ENCODE measurements at regions not wholly inside any gene's neighbourhood (a gene's known extent, or its start where the extent isn't known, plus 50 kb on each side); places are given as distances from the start of the nearest gene placed in this dataset.

GRCh38 chr4:77493120-77493752 is 112.4 kb upstream of the CXCL13 start:
- ATAC-seq (ENCODE audit: insufficient read depth, low FRiP score) (no peak), DNase-seq (no peak)
- peaks cover 0 to 4% (median 0%) of the 10 kb centered on the region in 4 donors for H3K9me3 ChIP-seq (ENCODE audit: control insufficient read depth in 4 of 4, insufficient read depth in 3 of 4, low read length in 3 of 4)
- H3K36me3 ChIP-seq (ENCODE audit: control insufficient read depth in 4 of 4, insufficient read depth in 4 of 4, low read length in 4 of 4) = no peaks in the 10 kb centered on the region
- 50 to 69% methylated on average over 1 of the region's 1 CpG for WGBS, 2 donors
- no peaks in the 10 kb centered on the region for H3K4me1 ChIP-seq (ENCODE audit: control insufficient read depth in 5 of 5, insufficient read depth in 5 of 5, low read length in 5 of 5)
- H3K27ac ChIP-seq (ENCODE audit: low read depth in 1 of 2, low read length in 1 of 2) = no peak overlapping the region
- no peak overlapping the region for H3K4me3 ChIP-seq
- H3K27me3 ChIP-seq (ENCODE audit: control insufficient read depth in 3 of 3, insufficient read depth in 3 of 3, low read length in 2 of 3) = no peaks in the 10 kb centered on the region
- TF ChIP-seq CTCF (IDR thresholded peaks at IDR 0.05; ENCODE audit: control extremely low read depth, extremely low read depth) = no peak
- H3K9ac ChIP-seq (ENCODE audit: insufficient read depth in 1 of 2, low read length in 2 of 2) = no peak overlapping the region

GRCh38 chr4:77493829-77494551 is 111.6 kb upstream of the CXCL13 start:
- no peak overlapping the region for H3K9ac ChIP-seq (ENCODE audit: insufficient read depth in 1 of 2, low read length in 2 of 2)
- no peak for TF ChIP-seq CTCF (IDR thresholded peaks at IDR 0.05; ENCODE audit: control extremely low read depth, extremely low read depth)
- no peaks in the 10 kb centered on the region for H3K27me3 ChIP-seq (ENCODE audit: control insufficient read depth in 3 of 3, insufficient read depth in 3 of 3, low read length in 2 of 3)
- no peaks in the 10 kb centered on the region for H3K36me3 ChIP-seq (ENCODE audit: control insufficient read depth in 4 of 4, insufficient read depth in 4 of 4, low read length in 4 of 4)
- no peak for DNase-seq
- H3K27ac ChIP-seq (ENCODE audit: low read depth in 1 of 2, low read length in 1 of 2) = no peak overlapping the region
- H3K4me1 ChIP-seq (ENCODE audit: control insufficient read depth in 5 of 5, insufficient read depth in 5 of 5, low read length in 5 of 5) = no peaks in the 10 kb centered on the region
- no peak overlapping the region for H3K4me3 ChIP-seq
- 74 to 76% methylated on average over 2 of the region's 2 CpGs for WGBS, 2 donors
- peaks cover 0 to 1% (median 0%) of the 10 kb centered on the region in 4 donors for H3K9me3 ChIP-seq (ENCODE audit: control insufficient read depth in 4 of 4, insufficient read depth in 3 of 4, low read length in 3 of 4)
- no peak for ATAC-seq (ENCODE audit: insufficient read depth, low FRiP score)

GRCh38 chr4:77496457-77496856 is 109.2 kb upstream of the CXCL13 start:
- ATAC-seq (ENCODE audit: insufficient read depth, low FRiP score) = no peak

More at GRCh38 chr4:77496457-77496856, 109.2 kb upstream of the CXCL13 start:
- peak in 1 of 3 donors; percentile 8 for DNase-seq
- H3K4me3 ChIP-seq = no peak overlapping the region
- H3K27me3 ChIP-seq (ENCODE audit: control insufficient read depth in 3 of 3, insufficient read depth in 3 of 3, low read length in 2 of 3) = no peaks in the 10 kb centered on the region
- H3K4me1 ChIP-seq (ENCODE audit: control insufficient read depth in 5 of 5, insufficient read depth in 5 of 5, low read length in 5 of 5) = no peaks in the 10 kb centered on the region
- H3K9me3 ChIP-seq (ENCODE audit: control insufficient read depth in 4 of 4, insufficient read depth in 3 of 4, low read length in 3 of 4) = peaks cover 0 to 1% (median 0%) of the 10 kb centered on the region in 4 donors
- no peaks in the 10 kb centered on the region for H3K36me3 ChIP-seq (ENCODE audit: control insufficient read depth in 4 of 4, insufficient read depth in 4 of 4, low read length in 4 of 4)
- TF ChIP-seq CTCF (IDR thresholded peaks at IDR 0.05; ENCODE audit: control extremely low read depth, extremely low read depth) = no peak
- no peak overlapping the region for H3K9ac ChIP-seq (ENCODE audit: insufficient read depth in 1 of 2, low read length in 2 of 2)
- no peak overlapping the region for H3K27ac ChIP-seq (ENCODE audit: low read depth in 1 of 2, low read length in 1 of 2)
